ENCODE measurements at regions not wholly inside any gene's neighbourhood (a gene's known extent, or its start where the extent isn't known, plus 50 kb on each side); places are given as distances from the start of the nearest gene placed in this dataset.

DNA sequence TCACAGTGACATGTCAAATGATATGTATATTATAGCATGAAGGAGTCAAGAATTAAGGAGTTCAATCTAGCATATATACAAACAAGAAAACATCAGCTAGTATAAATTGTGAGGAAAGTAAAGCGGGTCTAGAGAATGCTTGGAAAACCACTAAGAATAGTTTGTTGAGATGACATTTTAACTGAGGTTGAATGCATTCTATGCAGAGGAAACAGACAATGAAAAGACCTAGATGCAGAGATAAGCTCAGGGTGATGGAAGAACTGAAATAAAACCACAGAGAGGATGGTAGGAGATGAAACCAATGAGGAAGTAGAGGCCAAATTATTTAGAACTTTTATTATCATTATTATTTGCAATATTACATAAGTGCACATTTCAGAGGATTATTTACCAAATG, 803.6 kb upstream of the FANCL start:
- no peak overlapping the region for H2AK5ac ChIP-seq (ENCODE audit: low read depth, low read length)
- no peak for FAIRE-seq
- 87% methylated on average over 1 of the region's 1 CpG; no CpG with 5 or more reads in 1 of the 2 experiments for WGBS, 2 experiments (ENCODE audit: extremely low coverage in 1 of 2, insufficient coverage in 1 of 2, insufficient read length in 1 of 2, insufficient replicate concordance in 2 of 2, low coverage in 1 of 2, low lambda C conversion rate in 2 of 2, missing lambda C conversion rate in 1 of 2)
- TF ChIP-seq, protein P1, sequence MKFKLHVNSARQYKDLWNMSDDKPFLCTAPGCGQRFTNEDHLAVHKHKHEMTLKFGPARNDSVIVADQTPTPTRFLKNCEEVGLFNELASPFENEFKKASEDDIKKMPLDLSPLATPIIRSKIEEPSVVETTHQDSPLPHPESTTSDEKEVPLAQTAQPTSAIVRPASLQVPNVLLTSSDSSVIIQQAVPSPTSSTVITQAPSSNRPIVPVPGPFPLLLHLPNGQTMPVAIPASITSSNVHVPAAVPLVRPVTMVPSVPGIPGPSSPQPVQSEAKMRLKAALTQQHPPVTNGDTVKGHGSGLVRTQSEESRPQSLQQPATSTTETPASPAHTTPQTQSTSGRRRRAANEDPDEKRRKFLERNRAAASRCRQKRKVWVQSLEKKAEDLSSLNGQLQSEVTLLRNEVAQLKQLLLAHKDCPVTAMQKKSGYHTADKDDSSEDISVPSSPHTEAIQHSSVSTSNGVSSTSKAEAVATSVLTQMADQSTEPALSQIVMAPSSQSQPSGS (IDR thresholded peaks at IDR 0.05; ENCODE audit: low read length): no peak
- no peak for TF ChIP-seq SP2 (IDR thresholded peaks at IDR 0.05; ENCODE audit: low read length)
- TF ChIP-seq BACH1 (IDR thresholded peaks at IDR 0.05; ENCODE audit: low read length): no peak
- TF ChIP-seq SUZ12 (IDR thresholded peaks at IDR 0.05; ENCODE audit: low read length): no peak
- no peak for TF ChIP-seq KDM4A (IDR thresholded peaks at IDR 0.05; ENCODE audit: low read depth, low read length, severe bottlenecking)
- no peak for TF ChIP-seq SRF (IDR thresholded peaks at IDR 0.05; ENCODE audit: low read depth, low read length)
- TF ChIP-seq, protein P2, sequence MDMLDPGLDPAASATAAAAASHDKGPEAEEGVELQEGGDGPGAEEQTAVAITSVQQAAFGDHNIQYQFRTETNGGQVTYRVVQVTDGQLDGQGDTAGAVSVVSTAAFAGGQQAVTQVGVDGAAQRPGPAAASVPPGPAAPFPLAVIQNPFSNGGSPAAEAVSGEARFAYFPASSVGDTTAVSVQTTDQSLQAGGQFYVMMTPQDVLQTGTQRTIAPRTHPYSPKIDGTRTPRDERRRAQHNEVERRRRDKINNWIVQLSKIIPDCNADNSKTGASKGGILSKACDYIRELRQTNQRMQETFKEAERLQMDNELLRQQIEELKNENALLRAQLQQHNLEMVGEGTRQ (IDR thresholded peaks at IDR 0.05; ENCODE audit: low read length): no peak
- TF ChIP-seq TAF7 (optimal IDR thresholded peaks at IDR 0.05; ENCODE audit: borderline replicate concordance, low read depth, low read length): no peak
- no peak for TF ChIP-seq NRF1 (IDR thresholded peaks at IDR 0.05; ENCODE audit: low read depth, low read length)
- TF ChIP-seq ASH2L (IDR thresholded peaks at IDR 0.05; ENCODE audit: low read length): no peak
- TF ChIP-seq RNF2 (IDR thresholded peaks at IDR 0.05; ENCODE audit: borderline replicate concordance, low read depth, low read length, missing control alignments, poor library complexity, severe bottlenecking): no peak
- TF ChIP-seq PHF8 (conservative IDR thresholded peaks at IDR 0.05; ENCODE audit: low read depth, low read length): no peak

More for the DNA sequence above, 803.6 kb upstream of the FANCL start:
- no peak overlapping the region for H2BK5ac ChIP-seq (ENCODE audit: low read depth, low read length)
- ChIA-PET POLR2A (ENCODE audit: partially characterized antibody) (no interaction called here), CTCF (ENCODE audit: partially characterized antibody) (interaction anchor here (1.1 to 3.4 kb wide), 2 partner anchors 9 to 19 kb away, joined by 3 to 18 read pairs; no protein-coding TSS in a partner anchor)
- no peak overlapping the region for H3K9ac ChIP-seq (replicated peaks in 1 of 4; ENCODE audit: extremely low read depth in 1 of 4, low read depth in 3 of 4, low read length in 3 of 4)
- no peak overlapping the region for H4K91ac ChIP-seq (replicated peaks; ENCODE audit: insufficient read length, low read length)
- no peak overlapping the region for H4K5ac ChIP-seq (ENCODE audit: insufficient read length, low read depth, low read length)
- no peaks in the 10 kb centered on the region for H3K79me2 ChIP-seq (ENCODE audit: control insufficient read depth in 1 of 2, insufficient read depth in 2 of 2, low read length in 2 of 2)
- no peaks in the 10 kb centered on the region for H3K23me2 ChIP-seq (ENCODE audit: low read depth, low read length)
- no peak overlapping the region for H3K14ac ChIP-seq (ENCODE audit: insufficient read length)
- no peak overlapping the region for H4K8ac ChIP-seq (ENCODE audit: extremely low read depth, insufficient read depth, low read length)
- DNase-seq (ENCODE audit: low read depth in 1 of 2, low spot score in 2 of 2): no peak
- no peak overlapping the region for H3K56ac ChIP-seq (replicated peaks; ENCODE audit: insufficient read length, low read depth, low read length)
- H3K9me3 ChIP-seq (ENCODE audit: insufficient read depth in 2 of 2, low read depth in 1 of 2, low read length in 1 of 2): no peaks in the 10 kb centered on the region
- no peaks in the 10 kb centered on the region for H3K36me3 ChIP-seq (ENCODE audit: control insufficient read depth in 2 of 4, insufficient read depth in 4 of 4, low read length in 3 of 4)
- H3K4me3 ChIP-seq (ENCODE audit: extremely low read depth in 1 of 4, insufficient read depth in 2 of 4, low read depth in 3 of 4, low read length in 4 of 4): no peak overlapping the region
- no peaks in the 10 kb centered on the region for H3K79me1 ChIP-seq (ENCODE audit: low read depth, low read length)
- no peaks in the 10 kb centered on the region for H3K27me3 ChIP-seq (replicated peaks in 1 of 4; ENCODE audit: control insufficient read depth in 3 of 4, extremely low read depth in 1 of 4, insufficient read depth in 3 of 4, low read length in 3 of 4)
- H4K20me1 ChIP-seq (replicated peaks in 1 of 2; ENCODE audit: control insufficient read depth in 1 of 2, insufficient read depth in 2 of 2, low read length in 2 of 2): no peaks in the 10 kb centered on the region
- H2BK12ac ChIP-seq (ENCODE audit: low read depth, low read length): no peak overlapping the region
- H3K27ac ChIP-seq (ENCODE audit: low read depth, low read length): no peak overlapping the region
- H3K4me1 ChIP-seq (replicated peaks in 1 of 4; ENCODE audit: control insufficient read depth in 3 of 4, insufficient read depth in 4 of 4, low read length in 3 of 4): no peaks in the 10 kb centered on the region
- H2BK15ac ChIP-seq (ENCODE audit: low read length): no peak overlapping the region
- H3K4me2 ChIP-seq (ENCODE audit: insufficient read depth in 1 of 2, low read depth in 2 of 2, low read length in 2 of 2): no peak overlapping the region
- no peak overlapping the region for H3K23ac ChIP-seq (ENCODE audit: insufficient read length)
- H2BK20ac ChIP-seq (ENCODE audit: low read length): no peak overlapping the region
- no peak overlapping the region for H2AFZ ChIP-seq (ENCODE audit: low read length)
- H3K4ac ChIP-seq (replicated peaks; ENCODE audit: insufficient read length, low read depth, low read length): no peak overlapping the region
- H2BK120ac ChIP-seq (replicated peaks; ENCODE audit: low read depth, low read length): no peak overlapping the region
- H3K18ac ChIP-seq (ENCODE audit: extremely low read depth, low read length): no peak overlapping the region
